ENCODE measurements at regions not wholly inside any gene's neighbourhood (a gene's known extent, or its start where the extent isn't known, plus 50 kb on each side); places are given as distances from the start of the nearest gene placed in this dataset.

DNA sequence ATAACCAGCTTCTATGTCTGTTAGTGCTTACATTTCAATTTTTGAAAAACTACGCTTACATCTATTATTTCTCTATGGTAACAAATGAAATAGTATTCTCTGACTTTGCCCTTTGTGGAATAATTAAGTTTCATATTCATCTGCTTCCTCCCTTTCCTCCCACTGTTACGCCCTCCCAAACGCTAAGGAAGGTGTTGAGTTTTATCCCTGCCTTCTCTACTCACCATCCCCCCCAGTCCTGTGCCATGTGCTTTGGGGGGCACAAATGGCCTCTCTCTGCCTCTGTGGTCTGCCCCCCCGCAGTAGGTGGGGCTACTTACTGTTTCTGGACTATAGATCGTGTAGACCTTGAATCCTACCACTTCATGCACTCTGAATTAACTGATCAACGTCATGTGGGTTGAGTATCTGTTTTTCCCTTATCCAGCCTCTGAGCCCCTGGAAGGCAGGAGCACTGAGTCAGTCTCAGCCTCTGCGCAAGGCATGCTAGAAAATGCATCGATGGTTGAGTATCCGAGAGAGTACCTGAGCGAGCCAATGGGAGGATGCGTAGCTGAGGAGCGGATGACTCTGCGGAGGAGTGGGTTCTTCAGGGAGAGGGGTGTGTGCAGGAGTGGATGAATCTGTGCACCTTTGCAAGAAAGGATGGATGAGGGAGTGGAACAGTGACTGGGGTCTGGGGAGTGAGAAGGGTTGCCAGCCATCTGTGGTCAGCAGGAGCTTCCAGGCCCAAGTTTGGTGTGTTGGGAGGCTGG is 114.5 kb upstream of the RTL1 start:
- no peak overlapping the region for H3K27ac ChIP-seq (ENCODE audit: low read depth in 2 of 2, low read length in 1 of 2)
- peaks cover 3% of the 10 kb centered on the region for H3F3A ChIP-seq (replicated peaks; ENCODE audit: insufficient read depth)
- 82% methylated on average over 13 of the region's 13 CpGs for WGBS (ENCODE audit: low lambda C conversion rate)
- ChIA-PET CTCF (interaction anchor here (0.7 kb wide), 1 partner anchor 175 kb away, joined by 3 read pairs; no protein-coding TSS in a partner anchor), POLR2A (no interaction called here)
- H2AFZ ChIP-seq (ENCODE audit: low read depth) = no peak overlapping the region
- no peaks in the 10 kb centered on the region for H3K36me3 ChIP-seq (replicated peaks in 1 of 2; ENCODE audit: control insufficient read depth in 1 of 2, insufficient read depth in 2 of 2, low read length in 1 of 2)
- H3K9me3 ChIP-seq = no peaks in the 10 kb centered on the region
- no peaks in the 10 kb centered on the region for H3K27me3 ChIP-seq (ENCODE audit: insufficient read depth)
- TF ChIP-seq FOSL2 (IDR thresholded peaks at IDR 0.05; ENCODE audit: borderline replicate concordance, low read depth) (no peak), POLR2AphosphoS5 (IDR thresholded peaks at IDR 0.05; ENCODE audit: low read depth, low read length) (no peak), MEF2A (IDR thresholded peaks at IDR 0.05; ENCODE audit: borderline replicate concordance, low read depth) (no peak), RXRA (IDR thresholded peaks at IDR 0.05; ENCODE audit: borderline replicate concordance, low read depth) (no peak), SMC3 (IDR thresholded peaks at IDR 0.05; ENCODE audit: low read depth, low read length) (no peak), FOXM1 (IDR thresholded peaks at IDR 0.05; ENCODE audit: low read depth) (no peak), RAD21 (IDR thresholded peaks at IDR 0.05; ENCODE audit: low read length) (no peak), GABPA (IDR thresholded peaks at IDR 0.05; ENCODE audit: low read depth) (no peak), EP300 (IDR thresholded peaks at IDR 0.05; ENCODE audit: borderline replicate concordance in 1 of 2, low read depth in 1 of 2, low read length in 1 of 2) (no peak), MXI1 (IDR thresholded peaks at IDR 0.05; ENCODE audit: low read depth, low read length) (no peak)
- TF ChIP-seq, protein P1, sequence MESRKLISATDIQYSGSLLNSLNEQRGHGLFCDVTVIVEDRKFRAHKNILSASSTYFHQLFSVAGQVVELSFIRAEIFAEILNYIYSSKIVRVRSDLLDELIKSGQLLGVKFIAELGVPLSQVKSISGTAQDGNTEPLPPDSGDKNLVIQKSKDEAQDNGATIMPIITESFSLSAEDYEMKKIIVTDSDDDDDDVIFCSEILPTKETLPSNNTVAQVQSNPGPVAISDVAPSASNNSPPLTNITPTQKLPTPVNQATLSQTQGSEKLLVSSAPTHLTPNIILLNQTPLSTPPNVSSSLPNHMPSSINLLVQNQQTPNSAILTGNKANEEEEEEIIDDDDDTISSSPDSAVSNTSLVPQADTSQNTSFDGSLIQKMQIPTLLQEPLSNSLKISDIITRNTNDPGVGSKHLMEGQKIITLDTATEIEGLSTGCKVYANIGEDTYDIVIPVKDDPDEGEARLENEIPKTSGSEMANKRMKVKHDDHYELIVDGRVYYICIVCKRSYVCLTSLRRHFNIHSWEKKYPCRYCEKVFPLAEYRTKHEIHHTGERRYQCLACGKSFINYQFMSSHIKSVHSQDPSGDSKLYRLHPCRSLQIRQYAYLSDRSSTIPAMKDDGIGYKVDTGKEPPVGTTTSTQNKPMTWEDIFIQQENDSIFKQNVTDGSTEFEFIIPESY (IDR thresholded peaks at IDR 0.05; ENCODE audit: borderline replicate concordance, low read depth) = no peak
- TF ChIP-seq, protein P2, sequence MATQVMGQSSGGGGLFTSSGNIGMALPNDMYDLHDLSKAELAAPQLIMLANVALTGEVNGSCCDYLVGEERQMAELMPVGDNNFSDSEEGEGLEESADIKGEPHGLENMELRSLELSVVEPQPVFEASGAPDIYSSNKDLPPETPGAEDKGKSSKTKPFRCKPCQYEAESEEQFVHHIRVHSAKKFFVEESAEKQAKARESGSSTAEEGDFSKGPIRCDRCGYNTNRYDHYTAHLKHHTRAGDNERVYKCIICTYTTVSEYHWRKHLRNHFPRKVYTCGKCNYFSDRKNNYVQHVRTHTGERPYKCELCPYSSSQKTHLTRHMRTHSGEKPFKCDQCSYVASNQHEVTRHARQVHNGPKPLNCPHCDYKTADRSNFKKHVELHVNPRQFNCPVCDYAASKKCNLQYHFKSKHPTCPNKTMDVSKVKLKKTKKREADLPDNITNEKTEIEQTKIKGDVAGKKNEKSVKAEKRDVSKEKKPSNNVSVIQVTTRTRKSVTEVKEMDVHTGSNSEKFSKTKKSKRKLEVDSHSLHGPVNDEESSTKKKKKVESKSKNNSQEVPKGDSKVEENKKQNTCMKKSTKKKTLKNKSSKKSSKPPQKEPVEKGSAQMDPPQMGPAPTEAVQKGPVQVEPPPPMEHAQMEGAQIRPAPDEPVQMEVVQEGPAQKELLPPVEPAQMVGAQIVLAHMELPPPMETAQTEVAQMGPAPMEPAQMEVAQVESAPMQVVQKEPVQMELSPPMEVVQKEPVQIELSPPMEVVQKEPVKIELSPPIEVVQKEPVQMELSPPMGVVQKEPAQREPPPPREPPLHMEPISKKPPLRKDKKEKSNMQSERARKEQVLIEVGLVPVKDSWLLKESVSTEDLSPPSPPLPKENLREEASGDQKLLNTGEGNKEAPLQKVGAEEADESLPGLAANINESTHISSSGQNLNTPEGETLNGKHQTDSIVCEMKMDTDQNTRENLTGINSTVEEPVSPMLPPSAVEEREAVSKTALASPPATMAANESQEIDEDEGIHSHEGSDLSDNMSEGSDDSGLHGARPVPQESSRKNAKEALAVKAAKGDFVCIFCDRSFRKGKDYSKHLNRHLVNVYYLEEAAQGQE (IDR thresholded peaks at IDR 0.05; ENCODE audit: low read depth, low read length) = no peak
- no peak overlapping the region for H3K4me3 ChIP-seq (ENCODE audit: low read depth in 2 of 2, low read length in 1 of 2)
- DNase-seq = no peak
- no peaks in the 10 kb centered on the region for H3K79me2 ChIP-seq (ENCODE audit: insufficient read depth)
- no peak overlapping the region for H3K9ac ChIP-seq
- no peaks in the 10 kb centered on the region for H3K9me2 ChIP-seq
- H3K4me2 ChIP-seq = no peak overlapping the region
- H3K4me1 ChIP-seq (ENCODE audit: control insufficient read depth in 1 of 2, insufficient read depth in 2 of 2, low read depth in 1 of 2, low read length in 1 of 2) = no peaks in the 10 kb centered on the region
- H4K20me1 ChIP-seq (ENCODE audit: insufficient read depth) = no peaks in the 10 kb centered on the region

Data from SK-N-SH (cell line).